ENCODE measurements at regions not wholly inside any gene's neighbourhood (a gene's known extent, or its start where the extent isn't known, plus 50 kb on each side); places are given as distances from the start of the nearest gene placed in this dataset.

- H3K4me1 Mint-ChIP-seq, result no peaks in the 10 kb centered on the region
- H3K9me3 Mint-ChIP-seq, result no peaks in the 10 kb centered on the region
- peaks cover 10% of the 10 kb centered on the region for H3K27me3 Mint-ChIP-seq
- H3K36me3 Mint-ChIP-seq, result no peaks in the 10 kb centered on the region
- no peak overlapping the region for H3K27ac Mint-ChIP-seq
- no peak overlapping the region for H3K4me3 Mint-ChIP-seq
Observed at GRCh38 chr22:19641254-19641982, 72.9 kb upstream of the SEPTIN5 start.

- Mint-ChIP-seq H3K36me3 (peaks cover 3% of the 10 kb centered on the region), H3K4me3 (no peak overlapping the region), H3K27me3 (peaks cover 12% of the 10 kb centered on the region)
Observed at GRCh38 chr22:19641983-19642451, 72.3 kb upstream of the SEPTIN5 start.

GRCh38 chr22:19643448-19644313, 70.6 kb upstream of the SEPTIN5 start:
- Mint-ChIP-seq H3K9me3 (no peaks in the 10 kb centered on the region), H3K4me3 (no peak overlapping the region), H3K27ac (no peak overlapping the region), H3K36me3 (peaks cover 5% of the 10 kb centered on the region), H3K27me3 (peaks cover 15% of the 10 kb centered on the region), H3K4me1 (no peaks in the 10 kb centered on the region)

More at GRCh38 chr22:19641983-19642451, 72.3 kb upstream of the SEPTIN5 start:
- no peak overlapping the region for H3K27ac Mint-ChIP-seq
- no peaks in the 10 kb centered on the region for H3K9me3 Mint-ChIP-seq
- H3K4me1 Mint-ChIP-seq, result no peaks in the 10 kb centered on the region

GRCh38 chr22:19644314-19645223, 69.7 kb upstream of the SEPTIN5 start:
- Mint-ChIP-seq H3K27ac (no peak overlapping the region), H3K27me3 (peaks cover 16% of the 10 kb centered on the region), H3K36me3 (peaks cover 6% of the 10 kb centered on the region), H3K4me3 (no peak overlapping the region), H3K4me1 (no peaks in the 10 kb centered on the region), H3K9me3 (peaks cover 7% of the 10 kb centered on the region)

GRCh38 chr22:19645391-19645790, 68.9 kb upstream of the SEPTIN5 start:
- Mint-ChIP-seq H3K27me3 (peaks cover 20% of the 10 kb centered on the region), H3K27ac (no peak overlapping the region), H3K36me3 (peaks cover 6% of the 10 kb centered on the region), H3K9me3 (peaks cover 12% of the 10 kb centered on the region), H3K4me1 (no peaks in the 10 kb centered on the region), H3K4me3 (no peak overlapping the region)

- Mint-ChIP-seq H3K36me3 (peaks cover 6% of the 10 kb centered on the region), H3K4me1 (no peaks in the 10 kb centered on the region), H3K27ac (no peak overlapping the region), H3K4me3 (no peak overlapping the region), H3K9me3 (peaks cover 12% of the 10 kb centered on the region), H3K27me3 (peaks cover 20% of the 10 kb centered on the region)
Observed at GRCh38 chr22:19645905-19646304, 68.4 kb upstream of the SEPTIN5 start.

- Mint-ChIP-seq H3K27ac (no peak overlapping the region), H3K27me3 (peaks cover 19% of the 10 kb centered on the region), H3K4me3 (no peak overlapping the region), H3K4me1 (no peaks in the 10 kb centered on the region), H3K36me3 (peaks cover 6% of the 10 kb centered on the region), H3K9me3 (peaks cover 12% of the 10 kb centered on the region)
Observed at GRCh38 chr22:19646383-19646782, 67.9 kb upstream of the SEPTIN5 start.

- Mint-ChIP-seq H3K4me3 (no peak overlapping the region), H3K4me1 (no peaks in the 10 kb centered on the region), H3K36me3 (peaks cover 6% of the 10 kb centered on the region), H3K27me3 (peaks cover 15% of the 10 kb centered on the region), H3K27ac (no peak overlapping the region), H3K9me3 (peaks cover 12% of the 10 kb centered on the region)
Observed at GRCh38 chr22:19648419-19648929, 65.8 kb upstream of the SEPTIN5 start.

- Mint-ChIP-seq H3K27me3 (peaks cover 8% of the 10 kb centered on the region), H3K36me3 (peaks cover 4% of the 10 kb centered on the region), H3K9me3 (peaks cover 12% of the 10 kb centered on the region), H3K27ac (no peak overlapping the region), H3K4me1 (no peaks in the 10 kb centered on the region), H3K4me3 (no peak overlapping the region)
Observed at GRCh38 chr22:19652316-19652715, 62.0 kb upstream of the SEPTIN5 start.

GRCh38 chr22:19654338-19654987, 59.8 kb upstream of the SEPTIN5 start:
- Mint-ChIP-seq H3K9me3 (peaks cover 7% of the 10 kb centered on the region), H3K4me3 (no peak overlapping the region), H3K4me1 (no peaks in the 10 kb centered on the region), H3K27ac (no peak overlapping the region), H3K27me3 (peaks cover 4% of the 10 kb centered on the region), H3K36me3 (no peaks in the 10 kb centered on the region)

GRCh38 chr22:19655399-19655798, 58.9 kb upstream of the SEPTIN5 start:
- Mint-ChIP-seq H3K4me1 (no peaks in the 10 kb centered on the region), H3K9me3 (no peaks in the 10 kb centered on the region)

GRCh38 chr22:19656541-19657251, 57.6 kb upstream of the SEPTIN5 start:
- Mint-ChIP-seq H3K4me3 (no peak overlapping the region), H3K27ac (no peak overlapping the region), H3K27me3 (no peaks in the 10 kb centered on the region), H3K4me1 (no peaks in the 10 kb centered on the region), H3K36me3 (no peaks in the 10 kb centered on the region), H3K9me3 (no peaks in the 10 kb centered on the region)

More at GRCh38 chr22:19655399-19655798, 58.9 kb upstream of the SEPTIN5 start:
- Mint-ChIP-seq H3K4me3 (no peak overlapping the region), H3K27ac (no peak overlapping the region), H3K27me3 (no peaks in the 10 kb centered on the region), H3K36me3 (no peaks in the 10 kb centered on the region)

GRCh38 chr22:19657252-19658056, 56.8 kb upstream of the SEPTIN5 start:
- H3K4me3 Mint-ChIP-seq, result no peak overlapping the region
- H3K4me1 Mint-ChIP-seq, result no peaks in the 10 kb centered on the region
- no peaks in the 10 kb centered on the region for H3K36me3 Mint-ChIP-seq
- H3K27me3 Mint-ChIP-seq, result no peaks in the 10 kb centered on the region
- H3K9me3 Mint-ChIP-seq, result no peaks in the 10 kb centered on the region
- no peak overlapping the region for H3K27ac Mint-ChIP-seq
